ENCODE measurements at regions not wholly inside any gene's neighbourhood (a gene's known extent, or its start where the extent isn't known, plus 50 kb on each side); places are given as distances from the start of the nearest gene placed in this dataset.

GRCh38 chr15:52924630-52925029, 134.5 kb upstream of the ONECUT1 start:
- DNase-seq (ENCODE audit: low read depth, low spot score) = no peak
- in situ Hi-C loops (cut with HindIII; ENCODE audit: low pct_unique_long_range_greater_than_20kb, low sequenced_read_pairs) = no loop called here

- in situ Hi-C loops (cut with HindIII; ENCODE audit: low pct_unique_long_range_greater_than_20kb, low sequenced_read_pairs) = no loop called here
- no peak for DNase-seq (ENCODE audit: low read depth, low spot score)
These were observed 133.5 kb upstream of the ONECUT1 start for GRCh38 chr15:52923626-52924025.

- in situ Hi-C loops (cut with HindIII; ENCODE audit: low pct_unique_long_range_greater_than_20kb, low sequenced_read_pairs) = no loop called here
- no peak for DNase-seq (ENCODE audit: low read depth, low spot score)
These were observed 132.7 kb upstream of the ONECUT1 start for GRCh38 chr15:52922871-52923270.

- in situ Hi-C loops (cut with HindIII; ENCODE audit: low pct_unique_long_range_greater_than_20kb, low sequenced_read_pairs) = no loop called here
- DNase-seq (ENCODE audit: low read depth, low spot score) = no peak
These were observed 122.0 kb upstream of the ONECUT1 start for GRCh38 chr15:52912172-52912571.

- no peak for DNase-seq (ENCODE audit: low read depth, low spot score)
- in situ Hi-C loops (cut with HindIII; ENCODE audit: low pct_unique_long_range_greater_than_20kb, low sequenced_read_pairs) = no loop called here
These were observed 103.2 kb upstream of the ONECUT1 start for GRCh38 chr15:52893338-52893737.

- in situ Hi-C loops (cut with HindIII; ENCODE audit: low pct_unique_long_range_greater_than_20kb, low sequenced_read_pairs) = no loop called here
- no peak for DNase-seq (ENCODE audit: low read depth, low spot score)
These were observed 89.8 kb upstream of the ONECUT1 start for GRCh38 chr15:52879904-52880303.

- no peak for DNase-seq (ENCODE audit: low read depth, low spot score)
- in situ Hi-C loops (cut with HindIII; ENCODE audit: low pct_unique_long_range_greater_than_20kb, low sequenced_read_pairs) = no loop called here
These were observed 89.0 kb upstream of the ONECUT1 start for GRCh38 chr15:52879145-52879544.

GRCh38 chr15:52876991-52877663, 87.0 kb upstream of the ONECUT1 start:
- DNase-seq (ENCODE audit: low read depth, low spot score) = no peak
- in situ Hi-C loops (cut with HindIII; ENCODE audit: low pct_unique_long_range_greater_than_20kb, low sequenced_read_pairs) = no loop called here

- in situ Hi-C loops (cut with HindIII; ENCODE audit: low pct_unique_long_range_greater_than_20kb, low sequenced_read_pairs) = no loop called here
- DNase-seq (ENCODE audit: low read depth, low spot score) = no peak
These were observed 82.1 kb upstream of the ONECUT1 start for GRCh38 chr15:52872036-52872818.

GRCh38 chr15:52870015-52870414, 79.9 kb upstream of the ONECUT1 start:
- in situ Hi-C loops (cut with HindIII; ENCODE audit: low pct_unique_long_range_greater_than_20kb, low sequenced_read_pairs) = no loop called here
- no peak for DNase-seq (ENCODE audit: low read depth, low spot score)

GRCh38 chr15:52866698-52867097, 76.6 kb upstream of the ONECUT1 start:
- no peak for DNase-seq (ENCODE audit: low read depth, low spot score)
- in situ Hi-C loops (cut with HindIII; ENCODE audit: low pct_unique_long_range_greater_than_20kb, low sequenced_read_pairs) = no loop called here

- in situ Hi-C loops (cut with HindIII; ENCODE audit: low pct_unique_long_range_greater_than_20kb, low sequenced_read_pairs) = no loop called here
- DNase-seq (ENCODE audit: low read depth, low spot score) = no peak
These were observed 72.5 kb upstream of the ONECUT1 start for GRCh38 chr15:52862677-52863076.

GRCh38 chr15:52858782-52859176, 68.6 kb upstream of the ONECUT1 start:
- in situ Hi-C loops (cut with HindIII; ENCODE audit: low pct_unique_long_range_greater_than_20kb, low sequenced_read_pairs) = no loop called here
- no peak for DNase-seq (ENCODE audit: low read depth, low spot score)

GRCh38 chr15:52857937-52858781, 68.0 kb upstream of the ONECUT1 start:
- DNase-seq (ENCODE audit: low read depth, low spot score) = peak; percentile 1
- in situ Hi-C loops (cut with HindIII; ENCODE audit: low pct_unique_long_range_greater_than_20kb, low sequenced_read_pairs) = no loop called here

- no peak for DNase-seq (ENCODE audit: low read depth, low spot score)
- in situ Hi-C loops (cut with HindIII; ENCODE audit: low pct_unique_long_range_greater_than_20kb, low sequenced_read_pairs) = no loop called here
These were observed 67.3 kb upstream of the ONECUT1 start for GRCh38 chr15:52857471-52857870.

- DNase-seq (ENCODE audit: low read depth, low spot score) = no peak
- in situ Hi-C loops (cut with HindIII; ENCODE audit: low pct_unique_long_range_greater_than_20kb, low sequenced_read_pairs) = no loop called here
These were observed 66.2 kb upstream of the ONECUT1 start for GRCh38 chr15:52856286-52856685.

- in situ Hi-C loops (cut with HindIII; ENCODE audit: low pct_unique_long_range_greater_than_20kb, low sequenced_read_pairs) = no loop called here
- DNase-seq (ENCODE audit: low read depth, low spot score) = no peak
These were observed 65.0 kb upstream of the ONECUT1 start for GRCh38 chr15:52855157-52855556.

- in situ Hi-C loops (cut with HindIII; ENCODE audit: low pct_unique_long_range_greater_than_20kb, low sequenced_read_pairs) = no loop called here
- no peak for DNase-seq (ENCODE audit: low read depth, low spot score)
These were observed 54.7 kb upstream of the ONECUT1 start for GRCh38 chr15:52844823-52845222.
